HG02798 (cell line): ENCODE measurements at regions not wholly inside any gene's neighbourhood (a gene's known extent, or its start where the extent isn't known, plus 50 kb on each side); places are given as distances from the start of the nearest gene placed in this dataset.
"Not testable (repeated sequence)": the region's sequence is repeated elsewhere in the genome, so short reads cannot be mapped to it uniquely, and the experiment has no call there.

Experiments
- ATAC-seq: cut with Tn5 transposase; IDR thresholded peaks from one replicate; pipeline ENCODE4 v1.9.1; 2021; ENCODE audit warnings: mild to moderate bottlenecking; ENCODE audit not compliant: unreplicated experiment, poor library complexity

DNA sequence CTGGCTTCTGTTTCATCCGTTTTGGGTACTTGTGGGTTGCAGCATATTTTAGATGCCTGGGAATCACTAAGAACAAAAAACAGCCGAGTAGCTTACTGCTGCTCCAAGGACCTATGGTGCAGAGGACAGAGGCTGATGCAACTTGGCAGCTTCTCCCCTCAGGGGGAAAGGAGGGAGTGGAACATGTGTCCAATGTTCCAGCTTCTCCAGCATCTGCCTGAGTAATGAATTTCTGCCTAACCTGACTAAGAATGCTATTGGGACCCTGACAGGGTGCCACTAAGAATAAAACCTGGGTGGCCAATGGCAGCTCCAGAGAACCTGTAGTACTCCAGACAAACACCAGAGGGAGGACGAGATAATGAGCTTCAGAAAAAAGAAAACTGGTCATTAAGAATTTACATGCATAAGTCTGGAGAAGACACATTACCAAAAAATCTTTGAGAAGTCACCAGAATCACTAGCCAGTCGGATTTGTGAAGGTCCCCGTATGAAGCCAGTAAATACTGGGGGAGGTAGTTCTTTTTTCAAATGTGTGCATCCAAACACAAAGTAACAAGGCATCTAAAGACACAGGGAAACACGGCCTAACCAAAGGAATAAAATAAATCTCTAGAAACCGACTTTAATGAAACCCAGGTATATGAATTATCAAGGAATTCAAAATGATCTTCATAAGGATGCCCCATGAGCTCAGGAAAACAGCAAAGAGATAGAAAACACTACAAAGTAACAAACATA lies 293.5 kb downstream of the HINT1 start:
- peak; percentile 82 for ATAC-seq

DNA sequence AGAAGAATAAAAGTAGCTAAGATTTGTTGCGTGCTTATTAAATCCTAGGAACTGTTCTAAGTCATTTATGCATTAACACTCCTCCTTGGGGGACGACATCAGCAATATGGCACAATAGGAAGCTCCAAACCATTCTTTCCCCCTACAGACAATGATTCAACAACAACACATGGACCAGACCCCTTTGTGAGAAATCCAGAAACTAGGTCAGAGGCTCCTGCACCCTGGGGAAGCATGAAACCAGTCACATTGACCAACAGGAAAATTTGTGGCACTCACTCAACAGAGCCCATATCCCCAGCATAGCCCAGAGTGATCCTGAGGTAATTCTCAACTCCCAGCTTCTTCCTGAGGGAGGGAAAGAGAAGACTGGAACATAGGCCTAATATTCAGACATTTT lies 294.4 kb downstream of the HINT1 start:
- no peak for ATAC-seq

DNA sequence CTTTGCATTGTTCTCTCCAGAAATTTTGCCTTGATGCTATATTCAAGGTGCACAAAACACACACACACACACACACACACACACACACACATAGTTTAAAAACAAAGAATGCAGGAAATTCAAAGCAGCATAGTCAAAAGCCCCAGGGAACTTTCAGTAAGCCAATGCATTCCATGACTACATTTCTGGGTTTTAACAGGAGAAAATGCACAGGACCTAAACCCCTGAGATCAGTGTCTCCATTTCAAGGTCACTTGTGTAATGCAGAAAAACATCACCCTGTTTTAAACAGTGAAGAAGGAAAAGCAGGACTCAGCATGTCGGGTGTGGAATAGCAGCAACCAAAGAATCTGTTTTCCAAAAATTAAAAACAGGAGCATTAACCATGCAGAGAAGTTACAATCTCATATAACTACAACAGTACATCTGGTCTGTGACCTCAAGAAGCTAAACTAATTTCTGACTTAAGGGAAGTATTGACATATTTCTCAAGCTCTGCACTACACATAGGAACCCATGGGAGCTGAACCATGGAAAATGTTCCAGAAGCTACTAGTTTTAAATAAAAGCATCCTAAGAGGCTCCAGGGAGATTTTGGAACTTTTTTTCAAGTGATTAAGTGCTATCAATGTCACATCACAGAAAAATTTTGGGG lies 296.7 kb downstream of the HINT1 start:
- no peak for ATAC-seq

DNA sequence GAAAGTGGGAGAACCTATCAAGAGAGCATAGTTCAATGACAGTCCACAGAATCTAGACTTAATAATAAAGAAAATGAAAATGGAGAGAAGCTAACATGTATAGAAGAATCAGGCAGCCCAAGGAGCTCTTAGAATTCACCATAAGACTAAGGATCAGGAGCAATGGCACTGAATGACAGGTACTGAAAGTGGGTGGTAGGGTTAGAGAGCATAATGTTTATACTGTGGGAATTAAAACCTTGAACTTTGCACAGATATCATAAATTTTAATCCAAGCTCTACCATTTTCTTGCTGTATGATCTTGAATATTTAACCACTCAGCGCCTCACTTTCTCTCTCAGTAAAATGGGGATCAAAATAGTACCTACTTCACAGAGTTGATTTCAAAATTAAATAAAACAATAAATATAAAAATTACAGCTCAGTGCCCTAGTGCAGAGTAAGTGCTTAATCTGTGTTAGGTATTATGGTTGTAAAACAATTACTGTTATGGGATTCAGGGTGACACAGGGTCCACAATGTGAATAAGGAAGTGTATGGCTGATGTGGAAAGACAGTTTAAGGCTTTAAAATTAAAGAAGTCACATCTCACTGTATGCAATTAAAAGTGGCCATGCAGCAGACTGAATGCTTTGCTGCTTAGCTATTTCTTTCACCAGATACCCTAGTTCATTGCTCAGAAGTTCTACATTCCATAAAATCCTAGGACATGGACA lies 319.8 kb downstream of the HINT1 start:
- no peak for ATAC-seq

DNA sequence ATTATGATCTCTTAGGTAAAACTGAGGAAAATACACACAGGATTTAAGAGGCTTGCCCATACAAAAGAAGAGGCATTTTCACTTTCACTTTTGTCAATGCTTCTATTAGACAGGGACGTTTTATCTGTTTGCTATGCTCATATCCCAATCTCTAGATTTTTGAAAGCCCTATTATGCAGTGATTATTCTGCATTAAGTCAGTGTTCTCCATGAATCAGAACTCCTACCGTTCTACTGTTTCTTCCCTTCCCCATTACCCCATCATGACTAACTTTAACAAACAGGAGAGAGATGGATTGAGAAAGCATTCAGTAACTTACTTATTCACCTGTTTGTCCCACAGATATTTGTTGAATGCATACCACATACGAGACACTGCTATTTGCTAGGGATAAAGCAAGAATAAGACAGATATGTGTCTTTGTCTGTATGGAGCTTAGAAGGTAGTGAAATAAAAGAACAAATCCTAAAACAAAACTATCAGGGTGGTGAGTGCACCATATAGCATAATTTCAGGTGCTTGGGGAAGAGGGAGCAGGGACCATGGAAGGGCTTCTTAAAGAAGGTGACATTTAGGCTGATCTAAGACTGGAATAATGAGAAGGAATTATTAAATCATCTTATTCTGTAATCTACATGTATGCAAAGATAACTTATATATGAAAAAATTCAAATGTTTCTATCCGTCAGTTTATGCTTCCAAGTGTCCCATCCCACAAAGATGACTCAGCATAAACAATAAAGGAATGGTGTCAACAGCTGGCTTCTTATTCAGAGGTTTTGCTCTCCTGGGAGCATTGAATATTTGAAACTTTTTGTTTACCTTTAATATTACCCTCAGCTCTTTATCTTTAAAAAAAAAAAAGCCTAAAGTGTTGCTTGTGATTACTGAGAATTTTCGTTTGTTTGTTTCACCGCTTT lies 328.1 kb downstream of the HINT1 start:
- peak; percentile 81 for ATAC-seq

DNA sequence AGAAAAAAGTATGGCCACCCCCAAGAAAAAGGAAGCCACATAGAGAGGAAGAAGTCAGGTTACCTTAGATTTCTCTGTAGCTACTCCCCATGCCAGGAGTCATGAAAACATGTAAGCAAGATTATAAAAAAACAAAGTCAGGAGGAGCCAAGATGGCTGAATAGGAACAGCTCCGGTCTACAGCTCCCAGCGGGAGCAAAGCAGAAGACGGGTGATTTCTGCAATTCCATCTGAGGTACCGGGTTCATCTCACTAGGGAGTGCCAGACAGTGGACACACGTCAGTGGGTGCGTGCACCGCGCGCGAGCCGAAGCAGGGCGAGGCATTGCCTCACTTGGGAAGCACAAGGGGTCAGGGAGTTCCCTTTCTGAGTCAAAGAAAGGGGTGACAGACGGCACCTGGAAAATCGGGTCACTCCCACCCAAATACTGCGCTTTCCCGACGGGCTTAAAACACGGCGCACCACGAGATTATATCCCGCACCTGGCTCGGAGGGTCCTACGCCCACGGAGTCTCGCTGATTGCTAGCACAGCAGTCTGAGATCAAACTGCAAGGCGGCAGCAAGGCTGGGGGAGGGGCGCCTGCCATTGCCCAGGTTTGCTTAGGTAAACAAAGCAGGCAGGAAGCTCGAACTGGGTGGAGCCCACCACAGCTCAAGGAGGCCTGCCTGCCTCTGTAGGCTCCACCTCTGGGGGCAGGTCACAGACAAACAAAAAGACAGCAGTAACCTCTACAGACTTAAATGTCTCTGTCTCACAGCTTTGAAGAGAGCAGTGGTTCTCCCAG lies 347.3 kb downstream of the HINT1 start:
- ATAC-seq, result not testable (repeated sequence)

DNA sequence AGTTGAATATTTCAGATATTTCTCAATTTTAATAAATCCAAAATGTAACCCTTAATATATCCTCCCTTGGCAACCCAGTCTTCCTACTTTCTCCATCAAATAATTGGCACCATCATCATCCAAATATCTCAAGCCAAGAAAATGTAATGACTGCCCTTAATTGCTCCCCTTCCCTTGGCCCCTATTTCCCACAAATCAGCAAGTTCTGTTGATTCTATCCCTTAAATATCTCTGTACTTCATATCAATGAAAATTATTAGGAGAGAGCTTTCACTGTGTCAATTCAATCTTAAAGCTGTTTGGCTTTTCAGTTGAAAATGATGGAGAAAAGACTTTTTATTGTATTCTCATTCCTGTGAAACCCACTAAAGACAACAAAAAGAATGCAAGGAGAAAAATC lies 349.8 kb downstream of the HINT1 start:
- no peak for ATAC-seq

DNA sequence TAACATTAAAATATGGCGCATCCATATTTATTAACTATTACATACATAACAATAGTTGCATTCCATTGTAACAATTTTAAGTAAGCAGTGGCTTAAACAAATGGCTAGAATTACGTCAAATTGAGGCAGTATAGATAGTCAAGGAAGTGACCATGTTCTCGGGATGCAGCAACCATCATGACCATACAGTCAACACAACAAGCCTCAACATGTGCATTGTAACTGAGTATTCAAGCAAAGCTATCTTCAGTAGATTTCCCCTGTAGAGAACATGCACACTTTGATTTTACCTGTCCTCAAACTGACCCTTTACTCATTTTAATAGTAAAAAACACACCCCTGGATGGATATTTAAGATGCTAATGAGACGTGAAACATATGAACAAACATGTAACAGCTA lies 356.4 kb downstream of the HINT1 start:
- ATAC-seq, result no peak

DNA sequence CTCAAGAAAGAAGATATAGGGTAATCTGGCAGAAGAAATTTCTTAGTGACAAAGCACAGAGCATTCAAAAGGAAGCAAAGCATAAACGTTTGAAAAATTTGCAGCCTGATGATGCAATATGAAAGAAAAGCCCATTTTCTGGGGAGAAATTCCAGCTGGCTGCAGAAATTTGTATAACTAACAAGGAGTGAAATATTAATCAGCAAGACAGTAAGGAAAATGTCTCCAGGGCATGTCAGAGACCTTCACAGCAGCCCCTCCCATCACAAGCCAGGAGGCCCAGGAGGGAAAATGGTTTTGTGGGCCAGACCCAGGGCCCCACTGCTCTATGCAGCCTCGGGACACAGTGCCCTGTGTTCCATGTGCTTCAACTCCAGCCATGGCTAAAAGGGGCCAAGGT lies 359.4 kb downstream of the HINT1 start:
- ATAC-seq, result no peak

DNA sequence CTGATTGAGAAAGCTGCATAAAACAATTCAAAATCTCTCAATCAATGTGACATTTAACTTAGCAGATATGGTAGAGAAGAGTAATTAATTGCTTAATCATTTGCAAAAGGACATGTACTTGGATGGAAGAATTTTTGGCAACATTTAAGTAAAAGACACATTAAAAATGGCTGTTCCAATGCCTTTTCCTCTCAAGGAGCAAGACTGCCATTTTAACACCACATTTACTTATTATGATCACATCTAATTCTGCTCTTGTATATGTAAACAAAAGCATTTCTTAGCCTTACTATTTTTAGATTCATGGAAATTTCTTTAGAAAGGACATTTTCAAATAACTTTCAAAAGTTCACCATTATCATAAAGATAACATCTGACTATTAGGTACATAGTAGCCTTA lies 360.0 kb downstream of the HINT1 start:
- no peak for ATAC-seq

DNA sequence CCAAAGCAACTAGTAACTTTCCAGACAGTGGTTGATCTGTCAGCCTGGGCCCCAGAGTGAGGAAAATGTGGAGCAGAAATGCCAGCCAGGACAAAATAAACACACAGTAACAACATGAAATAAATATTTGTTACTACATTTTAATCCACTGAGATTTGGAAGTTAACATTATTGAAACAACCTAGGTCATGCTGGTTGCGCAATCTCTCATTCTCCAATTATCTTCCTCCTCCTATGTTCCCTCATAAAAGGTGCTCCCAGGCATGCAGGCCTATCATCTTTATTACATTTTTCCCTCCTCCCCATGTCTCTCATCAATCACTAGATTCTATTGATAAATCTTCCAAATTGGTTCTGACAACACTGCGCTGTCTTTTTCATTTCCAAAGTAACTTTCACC lies 363.1 kb downstream of the HINT1 start:
- no peak for ATAC-seq

DNA sequence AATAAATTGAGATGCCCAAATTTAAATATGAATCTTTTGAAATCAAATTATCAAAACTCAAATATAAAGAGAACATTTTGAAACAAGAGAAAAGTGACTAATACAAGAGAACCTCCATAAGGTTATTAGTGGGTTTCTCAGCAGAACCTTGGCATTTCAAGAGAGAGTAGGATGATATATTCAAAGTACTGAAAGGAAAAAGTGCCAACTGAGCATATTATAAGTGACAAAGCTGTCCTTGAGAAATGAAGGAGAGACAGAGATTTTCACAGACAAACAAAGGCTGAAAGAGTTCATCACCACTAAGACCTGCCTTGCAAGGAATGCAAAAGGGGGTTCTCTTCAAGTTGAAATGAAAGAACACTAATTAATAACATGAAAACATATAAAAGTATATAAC lies 366.0 kb downstream of the HINT1 start:
- no peak for ATAC-seq

DNA sequence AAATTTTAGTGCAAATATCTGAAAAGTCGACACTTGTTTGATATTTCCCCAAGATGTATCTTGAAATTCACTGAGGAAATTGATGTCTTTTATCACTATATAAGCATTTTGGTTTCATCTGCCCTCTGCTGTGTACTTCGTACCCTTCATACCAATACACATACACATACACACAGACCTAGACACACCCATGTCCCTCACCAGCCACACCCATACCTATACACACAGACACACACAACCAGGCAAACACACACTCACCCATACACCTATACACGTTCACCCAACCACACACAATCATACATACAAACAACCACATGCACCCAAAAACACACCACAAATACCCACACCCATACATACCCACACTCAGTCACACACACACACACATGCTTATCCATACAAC lies 367.8 kb downstream of the HINT1 start:
- no peak for ATAC-seq

DNA sequence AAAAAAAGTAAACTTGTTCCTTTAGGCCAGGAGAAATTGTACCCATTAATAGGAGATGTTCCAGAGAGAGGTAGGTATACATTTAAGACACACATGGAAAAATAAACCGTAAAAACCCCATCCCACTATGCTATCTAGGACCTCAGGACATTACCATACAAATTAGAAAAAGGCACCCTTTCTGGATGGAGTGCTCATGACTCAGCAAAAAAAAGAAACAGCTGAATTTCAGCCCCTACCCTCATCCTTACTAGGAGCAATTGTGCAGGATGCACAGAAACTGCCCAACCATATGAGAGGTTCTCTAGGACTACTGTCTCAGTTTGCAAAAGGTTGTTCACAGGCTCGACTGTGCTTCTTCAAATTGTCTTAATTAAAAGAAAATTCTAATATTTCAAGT lies 368.2 kb downstream of the HINT1 start:
- ATAC-seq, result no peak

DNA sequence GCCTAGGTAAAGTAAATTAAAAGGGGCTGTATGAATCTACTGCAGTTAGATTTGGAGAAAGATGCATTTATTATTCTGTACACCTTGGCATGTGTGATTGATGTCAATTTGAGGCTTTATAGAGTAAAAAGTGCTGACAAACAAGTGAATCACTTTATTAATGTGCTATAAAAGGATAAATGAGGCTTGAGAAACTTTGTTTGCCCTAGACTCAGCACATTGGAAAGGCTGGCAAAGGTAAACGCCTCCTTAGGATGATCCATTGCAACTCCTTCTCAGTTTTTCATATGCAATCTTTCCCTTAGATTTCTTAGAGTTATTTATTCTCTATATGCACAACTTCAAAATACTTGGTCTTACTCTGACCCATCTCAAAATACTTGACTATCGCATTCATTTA lies 369.0 kb downstream of the HINT1 start:
- ATAC-seq, result no peak

DNA sequence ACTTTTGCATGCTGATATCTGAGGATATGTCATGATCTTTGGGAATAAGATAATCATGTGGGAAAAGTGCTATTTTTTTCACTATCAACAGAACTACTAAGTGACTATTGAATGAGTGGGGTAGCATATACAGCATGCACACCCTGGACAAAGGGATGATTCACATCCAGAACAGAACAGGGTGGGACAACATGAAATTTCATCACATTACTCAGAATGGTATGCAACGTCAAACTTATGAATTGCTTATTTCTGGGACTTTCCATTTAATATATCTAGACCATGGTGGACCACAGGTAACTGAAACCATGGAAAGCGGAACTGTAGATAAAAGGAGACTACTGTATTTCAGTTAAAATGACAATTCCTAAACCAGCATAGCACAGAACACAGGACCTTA lies 370.0 kb downstream of the HINT1 start:
- ATAC-seq, result no peak

DNA sequence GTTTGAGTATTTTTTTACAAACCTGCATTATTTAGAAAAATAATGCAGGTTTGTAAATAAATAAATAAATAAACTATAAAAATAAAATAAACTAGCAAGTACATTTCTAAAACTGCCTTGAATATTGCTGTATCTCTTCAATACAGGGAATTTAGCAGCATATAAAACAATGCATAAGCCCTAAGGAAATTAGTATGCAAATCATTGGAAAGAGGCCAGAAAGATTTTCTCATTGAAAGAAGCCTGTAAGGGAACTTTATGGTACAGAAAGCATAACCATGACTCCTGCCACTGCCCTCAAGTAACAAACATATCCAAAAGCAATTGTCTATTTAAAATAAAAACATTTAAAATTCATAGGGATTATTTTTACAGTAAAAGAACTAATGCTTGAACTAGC lies 387.3 kb downstream of the HINT1 start:
- no peak for ATAC-seq

DNA sequence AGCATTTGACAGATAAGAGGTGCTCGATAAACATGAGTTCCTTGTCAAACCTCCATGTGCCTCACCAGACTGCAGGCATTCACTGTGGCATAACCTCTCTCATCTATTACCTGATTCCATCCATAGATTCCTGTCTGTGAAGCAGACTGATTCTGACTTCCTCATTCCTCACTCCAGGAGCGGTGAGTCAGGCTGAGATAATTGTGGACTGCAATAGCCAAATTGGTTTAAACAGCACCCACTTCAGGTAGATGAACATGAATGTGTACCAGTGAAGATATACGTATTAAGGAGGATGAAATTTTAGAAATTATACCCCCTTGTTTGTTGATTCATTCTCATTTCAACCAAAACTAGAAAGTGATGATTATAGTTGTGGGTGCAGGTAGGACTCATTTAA lies 391.2 kb downstream of the HINT1 start:
- no peak for ATAC-seq

DNA sequence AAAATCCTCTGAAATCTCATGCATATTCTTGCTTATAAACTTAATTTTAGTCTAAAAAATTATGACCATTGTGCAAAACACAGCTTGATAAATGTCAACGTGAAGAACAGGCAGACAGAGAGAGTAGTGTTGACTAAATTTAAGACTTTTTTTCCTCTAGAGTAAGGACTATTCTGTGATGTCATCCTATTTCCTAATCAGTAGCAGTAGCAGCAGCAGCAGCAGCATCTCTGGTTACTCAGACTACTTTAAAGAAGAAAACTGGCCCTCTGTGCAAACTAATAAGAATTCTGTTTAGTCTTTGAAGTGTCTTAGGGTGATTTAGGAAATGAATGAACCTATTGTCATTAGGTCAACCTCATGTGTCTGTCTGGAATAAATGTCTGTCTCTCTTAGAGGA lies 403.0 kb downstream of the HINT1 start:
- ATAC-seq, result no peak

DNA sequence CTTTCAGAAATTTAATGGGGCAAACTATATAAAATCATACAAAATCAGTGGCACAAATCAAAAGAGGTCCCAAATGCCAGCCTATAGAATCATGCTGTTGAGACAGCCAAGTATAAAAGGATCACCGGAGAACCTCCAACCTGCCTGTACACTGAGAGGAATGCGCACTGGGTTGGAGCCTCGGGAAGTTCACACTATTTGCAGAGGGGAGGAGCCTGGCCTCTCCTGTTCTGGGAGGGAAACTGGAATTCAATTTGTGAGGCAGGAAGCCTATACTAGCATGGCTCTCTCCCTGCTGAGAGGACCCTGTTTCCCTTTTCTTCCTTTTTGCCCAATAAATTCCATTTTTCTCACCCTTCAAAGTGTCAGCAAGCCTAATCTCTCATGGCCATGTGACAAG lies 406.0 kb downstream of the HINT1 start:
- ATAC-seq, result no peak
